Activated CD8-positive, alpha-beta T cell treated with anti-CD3 and anti-CD28 coated beads for 36 hours (primary cell): ENCODE measurements at regions not wholly inside any gene's neighbourhood (a gene's known extent, or its start where the extent isn't known, plus 50 kb on each side); places are given as distances from the start of the nearest gene placed in this dataset.

Source experiments
- ATAC-seq: fragments of 200-7000 bp; cut with Tn5 transposase; one replicate; pipeline ENCODE4 v1.10.0; 2021; ENCODE audit warnings: mild to moderate bottlenecking, moderate library complexity
- CTCF ChIA-PET: fragments of 350-600 bp; sonication (Branson Sonifier 250); formaldehyde crosslinking; loops from one replicate; lab custom pipeline; 2021; ENCODE audit warnings: antibody characterized with exemption; lab: Charles Lee
- POLR2A ChIA-PET: fragments of 350-600 bp; sonication (Branson Sonifier 250); formaldehyde crosslinking; loops from one replicate; lab custom pipeline; 2021; ENCODE audit warnings: antibody characterized with exemption; lab: Charles Lee
- DNase-seq: peaks from one replicate; pipeline ENCODE4 v3.0.0-alpha.2; 2020
- H3K27ac Mint-ChIP-seq: one replicate; pipeline ENCODE4 v1.8.0; 2021; ENCODE audit warnings: mild to moderate bottlenecking, mixed read lengths
- H3K27me3 Mint-ChIP-seq: one replicate; pipeline ENCODE4 v1.8.0; 2021; ENCODE audit warnings: mixed read lengths
- H3K36me3 Mint-ChIP-seq: one replicate; pipeline ENCODE4 v1.8.0; 2021; ENCODE audit warnings: low read depth, mixed read lengths
- H3K4me1 Mint-ChIP-seq: one replicate; pipeline ENCODE4 v1.8.0; 2021; ENCODE audit warnings: low read depth, mixed read lengths
- H3K4me3 Mint-ChIP-seq: one replicate; pipeline ENCODE4 v1.8.0; 2021; ENCODE audit warnings: mild to moderate bottlenecking, moderate library complexity, mixed read lengths
- H3K9me3 Mint-ChIP-seq: one replicate; pipeline ENCODE4 v1.8.0; 2021; ENCODE audit warnings: mixed read lengths
- intact Hi-C: fragments of 100-400 bp; cut with micrococcal nuclease; formaldehyde crosslinking; loops from one replicate; pipeline ENCODE4 v1.10.0; 2022
- TF ChIP-seq, protein P1 (sequence below): fragments of 200-600 bp; IDR thresholded peaks from one replicate; pipeline ENCODE4 v1.8.0; 2022; ENCODE audit warnings: antibody characterized with exemption, mild to moderate bottlenecking

DNA sequence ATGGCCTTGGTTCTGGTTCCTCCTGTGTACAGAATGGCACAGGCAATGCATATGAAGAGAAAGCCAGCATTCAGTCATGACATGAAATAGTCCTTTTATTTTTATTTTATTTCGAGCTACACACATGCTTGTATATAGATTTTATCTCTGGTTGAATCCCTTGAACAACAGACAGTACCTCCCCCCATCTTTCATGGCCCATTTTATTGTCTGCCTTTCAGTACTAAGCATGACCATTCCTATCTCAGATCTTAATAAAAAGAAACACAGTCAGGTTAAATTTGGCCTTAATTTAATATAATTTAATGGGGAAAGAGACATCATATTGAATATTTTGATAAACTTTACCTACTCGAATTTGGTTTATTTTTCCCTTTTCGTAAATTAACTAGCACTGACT lies 76.4 kb upstream of the VANGL1 start:
- CTCF ChIA-PET, result no interaction called here
- peaks cover 10% of the 10 kb centered on the region for H3K9me3 Mint-ChIP-seq
- intact Hi-C loops, result no loop called here
- POLR2A ChIA-PET, result no interaction called here
- TF ChIP-seq, protein P1, sequence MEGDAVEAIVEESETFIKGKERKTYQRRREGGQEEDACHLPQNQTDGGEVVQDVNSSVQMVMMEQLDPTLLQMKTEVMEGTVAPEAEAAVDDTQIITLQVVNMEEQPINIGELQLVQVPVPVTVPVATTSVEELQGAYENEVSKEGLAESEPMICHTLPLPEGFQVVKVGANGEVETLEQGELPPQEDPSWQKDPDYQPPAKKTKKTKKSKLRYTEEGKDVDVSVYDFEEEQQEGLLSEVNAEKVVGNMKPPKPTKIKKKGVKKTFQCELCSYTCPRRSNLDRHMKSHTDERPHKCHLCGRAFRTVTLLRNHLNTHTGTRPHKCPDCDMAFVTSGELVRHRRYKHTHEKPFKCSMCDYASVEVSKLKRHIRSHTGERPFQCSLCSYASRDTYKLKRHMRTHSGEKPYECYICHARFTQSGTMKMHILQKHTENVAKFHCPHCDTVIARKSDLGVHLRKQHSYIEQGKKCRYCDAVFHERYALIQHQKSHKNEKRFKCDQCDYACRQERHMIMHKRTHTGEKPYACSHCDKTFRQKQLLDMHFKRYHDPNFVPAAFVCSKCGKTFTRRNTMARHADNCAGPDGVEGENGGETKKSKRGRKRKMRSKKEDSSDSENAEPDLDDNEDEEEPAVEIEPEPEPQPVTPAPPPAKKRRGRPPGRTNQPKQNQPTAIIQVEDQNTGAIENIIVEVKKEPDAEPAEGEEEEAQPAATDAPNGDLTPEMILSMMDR, result no peak
- H3K36me3 Mint-ChIP-seq, result no peaks in the 10 kb centered on the region
- H3K27ac Mint-ChIP-seq, result no peak overlapping the region
- H3K27me3 Mint-ChIP-seq, result peaks cover 13% of the 10 kb centered on the region
- DNase-seq (no peak), ATAC-seq (no peak)
- no peak overlapping the region for H3K4me3 Mint-ChIP-seq
- no peaks in the 10 kb centered on the region for H3K4me1 Mint-ChIP-seq

DNA sequence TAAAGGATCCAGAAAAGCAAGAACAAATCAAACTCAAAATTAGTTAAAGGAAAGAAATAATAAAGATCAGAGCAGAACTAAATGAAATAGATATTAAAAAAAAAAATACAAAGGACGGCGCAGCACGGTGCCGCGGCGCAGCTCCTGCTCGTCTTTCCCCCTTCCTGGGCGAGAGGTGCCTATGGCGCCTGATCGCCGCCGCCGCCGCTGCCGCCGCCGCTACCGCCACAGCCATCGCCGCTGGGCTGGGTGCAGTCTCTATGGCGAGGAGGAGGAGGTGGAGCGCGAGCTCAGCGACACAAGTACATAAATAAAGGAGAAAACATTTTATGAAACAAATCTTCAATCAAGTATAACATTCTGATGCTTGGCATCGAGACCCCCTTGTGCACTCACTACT lies 77.6 kb upstream of the VANGL1 start:
- H3K27ac Mint-ChIP-seq, result no peak overlapping the region
- H3K9me3 Mint-ChIP-seq, result peaks cover 10% of the 10 kb centered on the region
- TF ChIP-seq, protein P1, result no peak
- no peaks in the 10 kb centered on the region for H3K4me1 Mint-ChIP-seq
- H3K36me3 Mint-ChIP-seq, result no peaks in the 10 kb centered on the region
- no peak for DNase-seq
- no peak overlapping the region for H3K4me3 Mint-ChIP-seq
- H3K27me3 Mint-ChIP-seq, result peaks cover 15% of the 10 kb centered on the region
- intact Hi-C loops, result no loop called here
- CTCF ChIA-PET, result no interaction called here
- ATAC-seq, result no peak
- POLR2A ChIA-PET, result no interaction called here

DNA sequence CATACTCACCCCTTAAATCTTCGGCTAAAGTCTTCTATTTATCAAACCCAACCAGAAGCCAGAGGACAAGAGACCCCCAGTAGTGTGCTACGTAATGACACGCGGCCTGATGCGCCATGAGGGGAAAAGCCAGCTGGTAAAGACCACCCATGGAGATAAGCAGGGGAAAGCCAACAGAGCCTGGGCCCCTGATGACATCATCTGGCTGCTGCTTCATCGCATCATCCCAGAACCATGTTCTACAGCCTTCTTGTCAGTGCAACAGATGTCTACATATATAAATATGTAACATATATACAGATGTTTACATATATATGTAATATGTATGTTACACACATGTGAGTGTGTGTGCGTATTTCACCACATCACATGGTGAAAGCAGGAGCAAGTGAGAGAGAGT lies 81.7 kb upstream of the VANGL1 start:
- intact Hi-C loops, result no loop called here
- no peaks in the 10 kb centered on the region for H3K9me3 Mint-ChIP-seq
- POLR2A ChIA-PET, result interaction anchor here (0.6 kb wide), 1 partner anchor 27 kb away, joined by 3 read pairs; no protein-coding TSS in a partner anchor
- CTCF ChIA-PET, result interaction anchor here (1.1 kb wide), 1 partner anchor 36 kb away, joined by 3 read pairs; no protein-coding TSS in a partner anchor
- H3K27me3 Mint-ChIP-seq, result peaks cover 15% of the 10 kb centered on the region
- H3K4me1 Mint-ChIP-seq, result no peaks in the 10 kb centered on the region
- no peak overlapping the region for H3K27ac Mint-ChIP-seq
- H3K4me3 Mint-ChIP-seq, result no peak overlapping the region
- no peaks in the 10 kb centered on the region for H3K36me3 Mint-ChIP-seq
- DNase-seq, result no peak
- TF ChIP-seq, protein P1, result no peak
- no peak for ATAC-seq

DNA sequence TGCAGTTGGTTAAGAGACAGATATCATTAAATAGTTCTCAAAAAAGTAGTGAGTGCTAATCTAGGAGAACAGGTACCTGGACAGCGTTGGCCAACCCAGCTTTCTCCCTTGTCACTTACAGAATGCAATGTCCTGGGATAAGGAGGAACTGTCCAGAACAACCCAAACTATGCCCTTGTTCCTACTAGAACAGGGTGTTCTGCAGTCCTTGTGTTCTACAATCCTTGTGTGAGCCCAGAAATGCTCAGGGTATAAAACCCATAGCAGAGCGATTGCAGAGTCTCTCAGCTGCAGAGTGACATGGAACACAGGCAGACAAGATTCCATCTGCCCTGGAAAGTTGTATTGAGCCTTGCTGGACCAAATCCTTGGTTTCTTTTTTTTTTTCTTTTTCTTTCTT lies 83.5 kb upstream of the VANGL1 start:
- Mint-ChIP-seq H3K4me3 (no peak overlapping the region), H3K9me3 (no peaks in the 10 kb centered on the region), H3K36me3 (no peaks in the 10 kb centered on the region), H3K4me1 (no peaks in the 10 kb centered on the region), H3K27me3 (peaks cover 12% of the 10 kb centered on the region), H3K27ac (no peak overlapping the region)
- no peak for DNase-seq
- ChIA-PET CTCF (no interaction called here), POLR2A (no interaction called here)
- TF ChIP-seq, protein P1, result no peak
- intact Hi-C loops, result no loop called here
- no peak for ATAC-seq

DNA sequence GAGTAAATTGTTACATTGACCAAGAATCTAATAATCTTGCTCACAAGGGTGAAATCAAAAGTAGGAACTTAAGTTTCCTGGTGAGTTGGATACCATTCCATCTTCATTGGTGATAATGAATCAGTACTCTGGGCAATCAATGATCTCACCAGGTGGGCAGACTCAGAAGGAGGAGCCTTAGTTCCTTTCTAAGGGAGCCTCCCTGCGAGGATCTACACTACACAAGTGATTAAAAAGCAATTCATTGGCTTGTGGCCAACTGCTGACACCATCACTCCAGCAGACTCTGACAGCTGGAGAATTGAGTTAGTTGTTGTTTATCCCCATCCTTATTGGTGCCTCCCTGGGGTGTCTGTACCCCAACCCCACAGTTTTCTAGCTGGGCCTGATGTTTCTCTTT lies 84.1 kb upstream of the VANGL1 start:
- Mint-ChIP-seq H3K9me3 (no peaks in the 10 kb centered on the region), H3K27ac (no peak overlapping the region), H3K36me3 (no peaks in the 10 kb centered on the region), H3K4me1 (no peaks in the 10 kb centered on the region), H3K4me3 (no peak overlapping the region), H3K27me3 (peaks cover 8% of the 10 kb centered on the region)
- no peak for ATAC-seq
- POLR2A ChIA-PET, result no interaction called here
- intact Hi-C loops, result no loop called here
- DNase-seq, result no peak
- TF ChIP-seq, protein P1, result no peak
- CTCF ChIA-PET, result no interaction called here
